Vagina (tissue), 2 donors: ENCODE measurements at regions not wholly inside any gene's neighbourhood (a gene's known extent, or its start where the extent isn't known, plus 50 kb on each side); places are given as distances from the start of the nearest gene placed in this dataset.

Source experiments
- DNase-seq, 2 donors: peaks; one replicate each; pipeline ENCODE4 v3.0.0-alpha.2; 2017; ENCODE audit errors: extremely low spot score in 2 of 2
- H3K27ac ChIP-seq: fragments of 200-600 bp; sonication (generic); one replicate; pipeline ENCODE4 v1.5.1; 2019
- H3K27me3 ChIP-seq: fragments of 200-600 bp; sonication (generic); one replicate; pipeline ENCODE4 v1.5.1; 2019
- H3K36me3 ChIP-seq, 2 donors: fragments of 200-600 bp; sonication (generic); one replicate each; pipeline ENCODE4 v1.5.1; 2017 to 2019
- H3K4me1 ChIP-seq: fragments of 200-600 bp; sonication (generic); one replicate; pipeline ENCODE4 v1.5.1; 2019
- H3K4me3 ChIP-seq, 2 donors: fragments of 200-600 bp; sonication (generic); 1 replicate in 1 of 2; 2 replicates in 1 of 2; pipeline ENCODE4 v1.5.1; 2016 to 2019
- H3K9me3 ChIP-seq: fragments of 200-600 bp; sonication (generic); one replicate; pipeline ENCODE4 v1.5.1; 2019
- POLR2A ChIP-seq, 2 donors: fragments of 450-650 bp; IDR thresholded peaks; one replicate each; pipeline ENCODE4 v1.6.1; 2017; ENCODE audit warnings: antibody characterized with exemption in 2 of 2, mild to moderate bottlenecking in 2 of 2, moderate library complexity in 2 of 2
- POLR2AphosphoS5 ChIP-seq, 2 donors: sonication (generic); formaldehyde crosslinking; IDR thresholded peaks; one replicate each; pipeline ENCODE4 v1.9.0; 2017; ENCODE audit warnings: antibody characterized with exemption in 2 of 2, mild to moderate bottlenecking in 2 of 2, low read depth in 1 of 2; ENCODE audit not compliant: insufficient read depth in 1 of 2
- intact Hi-C: fragments of 100-400 bp; cut with DNase I; formaldehyde crosslinking; loops from one replicate; pipeline ENCODE4 v1.15.1; 2023
- TF ChIP-seq, protein P1 (sequence below), 3 experiments: fragments of 450-650 bp in 2 of 3; fragments of 200-600 bp in 1 of 3; sonication (generic) in 1 of 3; IDR thresholded peaks; one replicate each; pipeline ENCODE4 v1.5.1; 2017 to 2019; ENCODE audit warnings: antibody characterized with exemption in 3 of 3, mild to moderate bottlenecking in 2 of 3, moderate library complexity in 2 of 3

DNA sequence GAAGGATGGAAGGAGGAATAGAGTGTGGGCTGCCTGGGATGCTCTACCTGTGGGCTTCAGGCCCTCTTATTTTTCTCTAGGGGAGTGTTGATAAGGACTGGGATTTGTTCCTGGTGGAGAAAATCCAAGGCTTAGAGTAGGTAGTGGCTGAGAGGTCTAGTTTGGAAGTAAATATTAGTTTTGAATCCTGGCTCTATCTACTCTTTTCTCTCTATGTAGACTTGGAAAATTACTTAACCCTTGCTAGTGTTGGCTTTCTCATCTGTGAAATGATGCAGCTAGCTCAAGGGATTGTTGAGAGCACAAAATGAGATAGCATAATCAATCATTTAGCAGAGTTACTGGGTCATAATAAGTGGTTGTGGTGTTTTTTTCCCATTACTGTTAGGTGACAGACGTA, 102.7 kb upstream of the MLIP start:
- H3K4me3 ChIP-seq, result no peak overlapping the region
- H3K36me3 ChIP-seq, result no peaks in the 10 kb centered on the region
- no peaks in the 10 kb centered on the region for H3K4me1 ChIP-seq
- H3K27ac ChIP-seq, result no peak overlapping the region
- no peak for DNase-seq
- intact Hi-C loops, result no loop called here
- H3K9me3 ChIP-seq, result no peaks in the 10 kb centered on the region
- no peaks in the 10 kb centered on the region for H3K27me3 ChIP-seq
- TF ChIP-seq POLR2A (IDR thresholded peaks at IDR 0.05), result no peak
- TF ChIP-seq, protein P1, sequence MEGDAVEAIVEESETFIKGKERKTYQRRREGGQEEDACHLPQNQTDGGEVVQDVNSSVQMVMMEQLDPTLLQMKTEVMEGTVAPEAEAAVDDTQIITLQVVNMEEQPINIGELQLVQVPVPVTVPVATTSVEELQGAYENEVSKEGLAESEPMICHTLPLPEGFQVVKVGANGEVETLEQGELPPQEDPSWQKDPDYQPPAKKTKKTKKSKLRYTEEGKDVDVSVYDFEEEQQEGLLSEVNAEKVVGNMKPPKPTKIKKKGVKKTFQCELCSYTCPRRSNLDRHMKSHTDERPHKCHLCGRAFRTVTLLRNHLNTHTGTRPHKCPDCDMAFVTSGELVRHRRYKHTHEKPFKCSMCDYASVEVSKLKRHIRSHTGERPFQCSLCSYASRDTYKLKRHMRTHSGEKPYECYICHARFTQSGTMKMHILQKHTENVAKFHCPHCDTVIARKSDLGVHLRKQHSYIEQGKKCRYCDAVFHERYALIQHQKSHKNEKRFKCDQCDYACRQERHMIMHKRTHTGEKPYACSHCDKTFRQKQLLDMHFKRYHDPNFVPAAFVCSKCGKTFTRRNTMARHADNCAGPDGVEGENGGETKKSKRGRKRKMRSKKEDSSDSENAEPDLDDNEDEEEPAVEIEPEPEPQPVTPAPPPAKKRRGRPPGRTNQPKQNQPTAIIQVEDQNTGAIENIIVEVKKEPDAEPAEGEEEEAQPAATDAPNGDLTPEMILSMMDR (IDR thresholded peaks at IDR 0.05), result no peak
- TF ChIP-seq POLR2AphosphoS5 (IDR thresholded peaks at IDR 0.05; ENCODE audit: insufficient read depth in 1 of 2, low read depth in 1 of 2), result no peak

GRCh38 chr6:54009052-54009654, 102.1 kb upstream of the MLIP start:
- intact Hi-C loops, result no loop called here
- no peaks in the 10 kb centered on the region for H3K36me3 ChIP-seq
- DNase-seq, result no peak
- H3K4me1 ChIP-seq, result no peaks in the 10 kb centered on the region
- H3K4me3 ChIP-seq, result no peak overlapping the region
- no peak for TF ChIP-seq POLR2AphosphoS5 (IDR thresholded peaks at IDR 0.05; ENCODE audit: insufficient read depth in 1 of 2, low read depth in 1 of 2)
- TF ChIP-seq, protein P1 (IDR thresholded peaks at IDR 0.05), result no peak
- TF ChIP-seq POLR2A (IDR thresholded peaks at IDR 0.05), result no peak
- no peak overlapping the region for H3K27ac ChIP-seq
- H3K9me3 ChIP-seq, result no peaks in the 10 kb centered on the region
- H3K27me3 ChIP-seq, result no peaks in the 10 kb centered on the region

DNA sequence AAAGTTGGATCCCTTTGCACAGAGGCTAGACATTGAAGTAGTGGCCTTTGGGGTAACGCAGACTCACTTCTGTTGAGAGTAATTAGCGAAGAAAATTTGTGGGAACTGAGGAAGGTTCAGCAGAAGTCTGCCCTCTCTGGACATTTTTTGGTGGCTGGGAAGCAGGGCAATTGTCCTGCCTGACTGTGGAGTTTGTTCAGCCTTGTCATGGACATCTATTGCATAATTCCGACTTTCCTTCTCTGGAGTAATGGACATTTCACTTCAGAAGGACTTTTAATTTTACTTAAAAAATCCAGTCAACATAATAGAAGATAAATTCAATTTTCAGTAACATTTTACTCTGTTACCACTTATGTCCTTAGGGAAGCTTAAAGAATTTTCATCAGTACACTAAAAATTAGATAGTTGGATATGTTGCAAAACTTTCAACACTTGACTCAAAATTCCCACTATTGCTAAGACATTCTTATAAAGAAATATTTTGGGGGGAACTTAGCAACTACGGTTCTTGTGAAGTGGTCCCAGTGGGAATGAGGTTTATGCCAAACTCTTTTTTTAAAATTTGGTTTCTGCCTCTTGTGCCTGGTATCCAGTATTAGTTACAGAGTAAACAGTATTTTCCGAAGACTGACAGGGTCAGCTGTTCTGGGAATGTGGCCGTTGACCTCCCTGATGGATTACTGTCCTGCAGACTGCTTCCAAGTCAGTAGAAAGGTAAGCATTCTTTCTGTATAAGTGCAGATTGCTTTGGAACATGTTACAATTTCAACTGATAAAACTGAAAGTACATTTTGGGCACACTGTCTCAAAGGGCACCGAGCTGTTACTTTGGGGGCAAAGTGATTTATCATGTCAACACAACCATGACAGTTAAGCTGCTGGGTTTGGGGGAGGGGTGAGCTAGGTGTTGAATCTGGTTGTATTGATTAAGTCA, 100.6 kb upstream of the MLIP start:
- Histone ChIP-seq H3K27ac (no peak overlapping the region), H3K27me3 (no peaks in the 10 kb centered on the region), H3K9me3 (no peaks in the 10 kb centered on the region), H3K36me3 (no peaks in the 10 kb centered on the region), H3K4me3 (no peak overlapping the region), H3K4me1 (no peaks in the 10 kb centered on the region)
- DNase-seq, result no peak
- TF ChIP-seq POLR2AphosphoS5 (IDR thresholded peaks at IDR 0.05; ENCODE audit: insufficient read depth in 1 of 2, low read depth in 1 of 2) (no peak), POLR2A (IDR thresholded peaks at IDR 0.05) (no peak)
- TF ChIP-seq, protein P1 (IDR thresholded peaks at IDR 0.05), result no peak
- intact Hi-C loops, result no loop called here

DNA sequence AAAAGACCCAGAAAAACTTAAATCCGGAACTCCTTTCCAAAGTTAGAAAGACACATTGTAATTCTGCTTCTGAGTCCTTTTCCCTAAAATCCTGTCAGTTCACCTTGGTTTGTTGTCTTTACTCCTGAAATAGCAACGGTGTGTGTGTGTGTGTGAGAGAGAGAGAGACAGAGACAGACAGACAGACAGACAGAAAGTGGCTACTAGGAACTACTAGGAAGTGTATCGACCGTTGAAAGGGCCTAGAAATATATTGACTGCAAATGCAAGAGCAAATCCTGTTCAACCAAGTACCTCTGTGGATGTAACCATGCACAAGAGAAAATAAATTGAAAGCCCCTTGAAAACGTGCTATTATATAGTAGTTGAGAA, 100.0 kb upstream of the MLIP start:
- intact Hi-C loops, result no loop called here
- Histone ChIP-seq H3K4me1 (no peaks in the 10 kb centered on the region), H3K9me3 (no peaks in the 10 kb centered on the region), H3K36me3 (no peaks in the 10 kb centered on the region), H3K27me3 (no peaks in the 10 kb centered on the region), H3K4me3 (no peak overlapping the region), H3K27ac (no peak overlapping the region)
- DNase-seq, result no peak
- TF ChIP-seq, protein P1 (IDR thresholded peaks at IDR 0.05), result no peak
- TF ChIP-seq POLR2A (IDR thresholded peaks at IDR 0.05) (no peak), POLR2AphosphoS5 (IDR thresholded peaks at IDR 0.05; ENCODE audit: insufficient read depth in 1 of 2, low read depth in 1 of 2) (no peak)

GRCh38 chr6:54013966-54014365, 97.3 kb upstream of the MLIP start:
- Histone ChIP-seq H3K27me3 (no peaks in the 10 kb centered on the region), H3K4me1 (no peaks in the 10 kb centered on the region), H3K27ac (no peak overlapping the region), H3K9me3 (no peaks in the 10 kb centered on the region), H3K4me3 (no peak overlapping the region), H3K36me3 (no peaks in the 10 kb centered on the region)
- no peak for TF ChIP-seq POLR2AphosphoS5 (IDR thresholded peaks at IDR 0.05; ENCODE audit: insufficient read depth in 1 of 2, low read depth in 1 of 2)
- no peak for TF ChIP-seq POLR2A (IDR thresholded peaks at IDR 0.05)
- TF ChIP-seq, protein P1 (IDR thresholded peaks at IDR 0.05), result no peak
- no peak for DNase-seq
- intact Hi-C loops, result no loop called here
